Transverse colon (tissue), 4 donors: ENCODE measurements at regions not wholly inside any gene's neighbourhood (a gene's known extent, or its start where the extent isn't known, plus 50 kb on each side); places are given as distances from the start of the nearest gene placed in this dataset.

Source experiments
- POLR2AphosphoS5 ChIP-seq, 3 donors: sonication (generic); formaldehyde crosslinking; IDR thresholded peaks; one replicate each; pipeline ENCODE4 v1.6.1; 2016; ENCODE audit warnings: antibody characterized with exemption in 3 of 3
- TF ChIP-seq, protein P1 (sequence below), 5 experiments: fragments of 200-600 bp in 3 of 5; fragments of 450-650 bp in 2 of 5; sonication (generic) in 3 of 5; IDR thresholded peaks; 1 replicate in 2 of 5; 2 replicates in 3 of 5; pipeline ENCODE4 v1.5.1; 2016 to 2017; ENCODE audit warnings: antibody characterized with exemption in 5 of 5, inconsistent platforms in 3 of 5, mild to moderate bottlenecking in 2 of 5, moderate library complexity in 1 of 5

- TF ChIP-seq, protein P1, sequence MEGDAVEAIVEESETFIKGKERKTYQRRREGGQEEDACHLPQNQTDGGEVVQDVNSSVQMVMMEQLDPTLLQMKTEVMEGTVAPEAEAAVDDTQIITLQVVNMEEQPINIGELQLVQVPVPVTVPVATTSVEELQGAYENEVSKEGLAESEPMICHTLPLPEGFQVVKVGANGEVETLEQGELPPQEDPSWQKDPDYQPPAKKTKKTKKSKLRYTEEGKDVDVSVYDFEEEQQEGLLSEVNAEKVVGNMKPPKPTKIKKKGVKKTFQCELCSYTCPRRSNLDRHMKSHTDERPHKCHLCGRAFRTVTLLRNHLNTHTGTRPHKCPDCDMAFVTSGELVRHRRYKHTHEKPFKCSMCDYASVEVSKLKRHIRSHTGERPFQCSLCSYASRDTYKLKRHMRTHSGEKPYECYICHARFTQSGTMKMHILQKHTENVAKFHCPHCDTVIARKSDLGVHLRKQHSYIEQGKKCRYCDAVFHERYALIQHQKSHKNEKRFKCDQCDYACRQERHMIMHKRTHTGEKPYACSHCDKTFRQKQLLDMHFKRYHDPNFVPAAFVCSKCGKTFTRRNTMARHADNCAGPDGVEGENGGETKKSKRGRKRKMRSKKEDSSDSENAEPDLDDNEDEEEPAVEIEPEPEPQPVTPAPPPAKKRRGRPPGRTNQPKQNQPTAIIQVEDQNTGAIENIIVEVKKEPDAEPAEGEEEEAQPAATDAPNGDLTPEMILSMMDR (IDR thresholded peaks at IDR 0.05): no peak
- no peak for TF ChIP-seq POLR2AphosphoS5 (IDR thresholded peaks at IDR 0.05)
These were observed 127.3 kb downstream of the BANF2 start for GRCh38 chr20:17827079-17827478.
